ENCODE measurements at regions not wholly inside any gene's neighbourhood (a gene's known extent, or its start where the extent isn't known, plus 50 kb on each side); places are given as distances from the start of the nearest gene placed in this dataset.
"Not testable (repeated sequence)": the region's sequence is repeated elsewhere in the genome, so short reads cannot be mapped to it uniquely, and the experiment has no call there.

- peaks cover 0 to 9% (median 2%) of the 10 kb centered on the region in 4 experiments for H3K27me3 ChIP-seq (replicated peaks in 1 of 4; ENCODE audit: control extremely low read depth in 1 of 4, control insufficient read depth in 3 of 4, insufficient read depth in 4 of 4, low read length in 3 of 4)
- CTCF ChIA-PET = no interaction called here
- H3K9me3 ChIP-seq (ENCODE audit: control extremely low read depth in 1 of 3, control insufficient read depth in 2 of 3, insufficient read depth in 1 of 3, low read length in 2 of 3) = peaks cover 0 to 4% (median 1%) of the 10 kb centered on the region in 3 donors
- ATAC-seq (ENCODE audit: low read depth) (no peak), DNase-seq (no peak)
- TF ChIP-seq, protein P1, sequence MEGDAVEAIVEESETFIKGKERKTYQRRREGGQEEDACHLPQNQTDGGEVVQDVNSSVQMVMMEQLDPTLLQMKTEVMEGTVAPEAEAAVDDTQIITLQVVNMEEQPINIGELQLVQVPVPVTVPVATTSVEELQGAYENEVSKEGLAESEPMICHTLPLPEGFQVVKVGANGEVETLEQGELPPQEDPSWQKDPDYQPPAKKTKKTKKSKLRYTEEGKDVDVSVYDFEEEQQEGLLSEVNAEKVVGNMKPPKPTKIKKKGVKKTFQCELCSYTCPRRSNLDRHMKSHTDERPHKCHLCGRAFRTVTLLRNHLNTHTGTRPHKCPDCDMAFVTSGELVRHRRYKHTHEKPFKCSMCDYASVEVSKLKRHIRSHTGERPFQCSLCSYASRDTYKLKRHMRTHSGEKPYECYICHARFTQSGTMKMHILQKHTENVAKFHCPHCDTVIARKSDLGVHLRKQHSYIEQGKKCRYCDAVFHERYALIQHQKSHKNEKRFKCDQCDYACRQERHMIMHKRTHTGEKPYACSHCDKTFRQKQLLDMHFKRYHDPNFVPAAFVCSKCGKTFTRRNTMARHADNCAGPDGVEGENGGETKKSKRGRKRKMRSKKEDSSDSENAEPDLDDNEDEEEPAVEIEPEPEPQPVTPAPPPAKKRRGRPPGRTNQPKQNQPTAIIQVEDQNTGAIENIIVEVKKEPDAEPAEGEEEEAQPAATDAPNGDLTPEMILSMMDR (IDR thresholded peaks at IDR 0.05) = no peak
- TF ChIP-seq EZH2 (IDR thresholded peaks at IDR 0.05; ENCODE audit: borderline replicate concordance, insufficient read depth, low read depth, low read length, poor library complexity, severe bottlenecking) = no peak
- H3K4me1 ChIP-seq (ENCODE audit: control insufficient read depth in 2 of 2, insufficient read depth in 2 of 2, low read length in 2 of 2) = no peaks in the 10 kb centered on the region
- H2AFZ ChIP-seq (ENCODE audit: insufficient read depth, low read depth, low read length, poor library complexity, severe bottlenecking) = no peak overlapping the region
- H3K36me3 ChIP-seq (replicated peaks in 1 of 2; ENCODE audit: control extremely low read depth in 1 of 2, control insufficient read depth in 1 of 2, extremely low read depth in 1 of 2, insufficient read depth in 2 of 2, low read length in 1 of 2) = no peaks in the 10 kb centered on the region
- intact Hi-C loops (cut with micrococcal nuclease) = no loop called here
- H3K4me3 ChIP-seq (ENCODE audit: control extremely low read depth in 1 of 5, extremely low read depth in 1 of 5, insufficient read depth in 1 of 5, low read depth in 2 of 5, low read length in 4 of 5) = no peak overlapping the region
- H3K27ac ChIP-seq (ENCODE audit: low read length in 2 of 2) = no peak overlapping the region
- no peaks in the 10 kb centered on the region for H3K79me2 ChIP-seq (ENCODE audit: control insufficient read depth, insufficient read depth, low read length)
- WGBS (ENCODE audit: insufficient coverage) = 50% methylated on average over 1 of the region's 2 CpGs
- POLR2A ChIA-PET = no interaction called here
- no peak overlapping the region for H3K9ac ChIP-seq (ENCODE audit: low read length)
- Mint-ChIP-seq H3K4me1 (no peaks in the 10 kb centered on the region), H3K27ac (no peak overlapping the region), H3K4me3 (no peak overlapping the region), H3K9me3 (ENCODE audit: insufficient read depth) (no peaks in the 10 kb centered on the region), H3K27me3 (peaks cover 51% of the 10 kb centered on the region)
- H4K20me1 ChIP-seq (ENCODE audit: control insufficient read depth, insufficient read depth, low read length, poor library complexity, severe bottlenecking) = no peaks in the 10 kb centered on the region
- no peak overlapping the region for H3K4me2 ChIP-seq (replicated peaks; ENCODE audit: low read depth, low read length, poor library complexity, severe bottlenecking)
Measured at GRCh38 chr1:19021845-19022244, 65.4 kb upstream of the IFFO2 start.

DNA sequence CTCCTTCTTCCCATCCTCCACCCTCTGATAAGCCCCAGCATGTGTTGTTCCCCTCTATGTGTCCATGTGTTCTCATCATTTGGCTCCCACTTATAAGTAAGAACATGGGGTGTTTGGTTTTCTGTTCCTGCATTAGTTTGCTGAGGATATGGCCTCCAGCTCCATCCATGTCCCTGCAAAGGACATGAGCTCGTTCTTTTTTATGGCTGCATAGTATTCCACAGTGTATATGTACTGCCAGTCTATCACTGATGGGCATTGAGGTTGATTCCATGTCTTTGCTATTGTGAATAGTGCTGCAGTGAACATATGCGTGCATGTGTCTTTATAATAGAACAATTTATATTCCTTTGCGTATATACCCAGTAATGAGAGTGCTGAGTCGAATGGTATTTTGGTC, 62.8 kb upstream of the IFFO2 start:
- DNase-seq; H3K9ac ChIP-seq (ENCODE audit: low read length); POLR2A ChIA-PET; H3K4me1 ChIP-seq (ENCODE audit: control insufficient read depth in 2 of 2, insufficient read depth in 2 of 2, low read length in 2 of 2); H3K9me3 Mint-ChIP-seq (ENCODE audit: insufficient read depth); CTCF ChIA-PET; H2AFZ ChIP-seq (ENCODE audit: insufficient read depth, low read depth, low read length, poor library complexity, severe bottlenecking); ATAC-seq (ENCODE audit: low read depth); H3K9me3 ChIP-seq (ENCODE audit: control extremely low read depth in 1 of 3, control insufficient read depth in 2 of 3, insufficient read depth in 1 of 3, low read length in 2 of 3); H3K4me2 ChIP-seq (replicated peaks; ENCODE audit: low read depth, low read length, poor library complexity, severe bottlenecking); H3K4me3 ChIP-seq (ENCODE audit: control extremely low read depth in 1 of 5, extremely low read depth in 1 of 5, insufficient read depth in 1 of 5, low read depth in 2 of 5, low read length in 4 of 5); H3K4me3 Mint-ChIP-seq; intact Hi-C loops (cut with micrococcal nuclease); H3K27me3 ChIP-seq (replicated peaks in 1 of 4; ENCODE audit: control extremely low read depth in 1 of 4, control insufficient read depth in 3 of 4, insufficient read depth in 4 of 4, low read length in 3 of 4); H3K27ac ChIP-seq (ENCODE audit: low read length in 2 of 2); H3K27ac Mint-ChIP-seq; H4K20me1 ChIP-seq (ENCODE audit: control insufficient read depth, insufficient read depth, low read length, poor library complexity, severe bottlenecking); H3K4me1 Mint-ChIP-seq; H3K79me2 ChIP-seq (ENCODE audit: control insufficient read depth, insufficient read depth, low read length); H3K36me3 ChIP-seq (replicated peaks in 1 of 2; ENCODE audit: control extremely low read depth in 1 of 2, control insufficient read depth in 1 of 2, extremely low read depth in 1 of 2, insufficient read depth in 2 of 2, low read length in 1 of 2): not testable (repeated sequence)
- peaks cover 39% of the 10 kb centered on the region for H3K27me3 Mint-ChIP-seq
- whole genome bisulfite sequencing (ENCODE audit: insufficient coverage) = no CpG with 5 or more reads among the region's 4 CpGs

Data from B cell (primary cell).